ENCODE measurements at regions not wholly inside any gene's neighbourhood (a gene's known extent, or its start where the extent isn't known, plus 50 kb on each side); places are given as distances from the start of the nearest gene placed in this dataset.

DNA sequence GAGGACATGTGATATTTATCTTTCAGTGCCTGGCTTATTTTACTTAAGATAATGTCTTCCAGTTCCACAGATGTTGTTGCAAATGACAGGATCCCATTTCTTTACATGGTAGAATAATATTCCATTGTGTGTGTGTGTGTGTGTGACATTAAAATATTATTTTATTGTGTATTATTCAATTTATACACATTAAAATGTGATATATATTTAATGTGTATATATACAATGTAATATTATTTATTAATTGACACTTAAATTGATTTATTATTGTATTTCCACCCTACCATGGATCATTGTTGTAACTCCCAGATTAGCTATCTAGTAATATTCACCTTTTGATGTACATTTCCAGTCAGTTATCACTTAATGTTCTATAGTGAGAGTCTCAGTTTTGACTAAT is 1422.5 kb upstream of the ADGRB3 start:
- Histone ChIP-seq H3K4me1 (ENCODE audit: insufficient read depth, low read length, poor library complexity, severe bottlenecking) (no peaks in the 10 kb centered on the region), H3K9me3 (ENCODE audit: low read depth, low read length, poor library complexity, severe bottlenecking) (no peaks in the 10 kb centered on the region), H3K4me3 (ENCODE audit: low read depth, low read length, poor library complexity, severe bottlenecking) (no peak overlapping the region), H3K27me3 (replicated peaks; ENCODE audit: insufficient read depth, low read depth, low read length, poor library complexity) (no peaks in the 10 kb centered on the region), H3K27ac (ENCODE audit: low read depth, low read length, poor library complexity, severe bottlenecking) (no peak overlapping the region), H3K36me3 (ENCODE audit: insufficient read depth, low read length, poor library complexity, severe bottlenecking) (no peaks in the 10 kb centered on the region)
- TF ChIP-seq CTCF (conservative IDR thresholded peaks at IDR 0.05; ENCODE audit: low read depth, low read length): no peak
- no peak for TF ChIP-seq EZH2 (IDR thresholded peaks at IDR 0.05; ENCODE audit: borderline replicate concordance, low read depth, low read length, poor library complexity, severe bottlenecking)
- intact Hi-C loops (cut with micrococcal nuclease; ENCODE audit: unreplicated experiment): no loop called here
- no peak for DNase-seq (ENCODE audit: low spot score)
- CTCF ChIA-PET: no interaction called here
- no TSS peak for BruUV-seq (replicated peaks)
- POLR2A ChIA-PET (ENCODE audit: low non-redundant PET): no interaction called here

DNA sequence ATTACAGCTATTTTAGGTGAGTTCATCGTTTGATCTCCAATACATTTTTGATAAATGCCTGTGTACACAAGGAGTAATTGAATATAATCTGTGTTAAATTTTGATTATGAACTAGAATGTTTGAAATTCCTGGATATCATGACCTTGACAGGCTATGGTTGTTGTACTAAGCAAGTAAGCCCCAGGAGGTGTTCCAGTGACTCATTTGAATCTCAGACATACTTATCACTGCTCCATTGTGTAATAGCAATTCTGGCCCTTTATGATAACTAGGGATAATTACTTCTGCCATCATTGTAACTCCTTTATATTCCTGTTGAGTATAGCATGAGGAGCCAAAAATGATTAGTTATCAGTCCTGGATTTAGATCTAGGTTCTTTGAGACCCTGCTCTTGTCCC is 1424.6 kb upstream of the ADGRB3 start:
- CTCF ChIA-PET: no interaction called here
- intact Hi-C loops (cut with micrococcal nuclease; ENCODE audit: unreplicated experiment): no loop called here
- BruUV-seq (replicated peaks): no TSS peak
- POLR2A ChIA-PET (ENCODE audit: low non-redundant PET): no interaction called here
- Histone ChIP-seq H3K4me3 (ENCODE audit: low read depth, low read length, poor library complexity, severe bottlenecking) (no peak overlapping the region), H3K9me3 (ENCODE audit: low read depth, low read length, poor library complexity, severe bottlenecking) (no peaks in the 10 kb centered on the region), H3K4me1 (ENCODE audit: insufficient read depth, low read length, poor library complexity, severe bottlenecking) (no peaks in the 10 kb centered on the region), H3K27ac (ENCODE audit: low read depth, low read length, poor library complexity, severe bottlenecking) (no peak overlapping the region), H3K36me3 (ENCODE audit: insufficient read depth, low read length, poor library complexity, severe bottlenecking) (no peaks in the 10 kb centered on the region), H3K27me3 (replicated peaks; ENCODE audit: insufficient read depth, low read depth, low read length, poor library complexity) (no peaks in the 10 kb centered on the region)
- TF ChIP-seq CTCF (conservative IDR thresholded peaks at IDR 0.05; ENCODE audit: low read depth, low read length) (no peak), EZH2 (IDR thresholded peaks at IDR 0.05; ENCODE audit: borderline replicate concordance, low read depth, low read length, poor library complexity, severe bottlenecking) (no peak)
- peak; percentile 59 for DNase-seq (ENCODE audit: low spot score)

GRCh38 chr6:67201563-67201962 is 1433.5 kb upstream of the ADGRB3 start:
- no peak for DNase-seq (ENCODE audit: low spot score)
- ChIA-PET POLR2A (ENCODE audit: low non-redundant PET) (no interaction called here), CTCF (no interaction called here)
- Histone ChIP-seq H3K9me3 (ENCODE audit: low read depth, low read length, poor library complexity, severe bottlenecking) (no peaks in the 10 kb centered on the region), H3K36me3 (ENCODE audit: insufficient read depth, low read length, poor library complexity, severe bottlenecking) (no peaks in the 10 kb centered on the region), H3K4me1 (ENCODE audit: insufficient read depth, low read length, poor library complexity, severe bottlenecking) (no peaks in the 10 kb centered on the region), H3K27me3 (replicated peaks; ENCODE audit: insufficient read depth, low read depth, low read length, poor library complexity) (no peaks in the 10 kb centered on the region), H3K27ac (ENCODE audit: low read depth, low read length, poor library complexity, severe bottlenecking) (no peak overlapping the region), H3K4me3 (ENCODE audit: low read depth, low read length, poor library complexity, severe bottlenecking) (no peak overlapping the region)
- no peak for TF ChIP-seq EZH2 (IDR thresholded peaks at IDR 0.05; ENCODE audit: borderline replicate concordance, low read depth, low read length, poor library complexity, severe bottlenecking)
- intact Hi-C loops (cut with micrococcal nuclease; ENCODE audit: unreplicated experiment): no loop called here
- no TSS peak for BruUV-seq (replicated peaks)

GRCh38 chr6:67200626-67201403 is 1434.3 kb upstream of the ADGRB3 start:
- CTCF ChIA-PET: interaction anchor here (0.6 kb wide), 1 partner anchor 33 kb away, joined by 3 read pairs; no protein-coding TSS in a partner anchor
- DNase-seq (ENCODE audit: low spot score): no peak
- Histone ChIP-seq H3K9me3 (ENCODE audit: low read depth, low read length, poor library complexity, severe bottlenecking) (no peaks in the 10 kb centered on the region), H3K27me3 (replicated peaks; ENCODE audit: insufficient read depth, low read depth, low read length, poor library complexity) (no peaks in the 10 kb centered on the region), H3K36me3 (ENCODE audit: insufficient read depth, low read length, poor library complexity, severe bottlenecking) (no peaks in the 10 kb centered on the region), H3K27ac (ENCODE audit: low read depth, low read length, poor library complexity, severe bottlenecking) (no peak overlapping the region), H3K4me1 (ENCODE audit: insufficient read depth, low read length, poor library complexity, severe bottlenecking) (no peaks in the 10 kb centered on the region), H3K4me3 (ENCODE audit: low read depth, low read length, poor library complexity, severe bottlenecking) (no peak overlapping the region)
- intact Hi-C loops (cut with micrococcal nuclease; ENCODE audit: unreplicated experiment): no loop called here
- POLR2A ChIA-PET (ENCODE audit: low non-redundant PET): no interaction called here
- no TSS peak for BruUV-seq (replicated peaks)
- TF ChIP-seq CTCF (conservative IDR thresholded peaks at IDR 0.05; ENCODE audit: low read depth, low read length) (no peak), EZH2 (IDR thresholded peaks at IDR 0.05; ENCODE audit: borderline replicate concordance, low read depth, low read length, poor library complexity, severe bottlenecking) (no peak)

Data from A673 (cell line).